Amniotic epithelial cell (primary cell): ENCODE measurements at regions not wholly inside any gene's neighbourhood (a gene's known extent, or its start where the extent isn't known, plus 50 kb on each side); places are given as distances from the start of the nearest gene placed in this dataset.
A peak's percentile ranks its signal among the peaks of the same experiment; 100 is the strongest.

ENCODE experiments used
- DNase-seq: peaks from one replicate; pipeline ENCODE4 v3.0.0-alpha.2; 2010; ENCODE audit warnings: low read depth

- DNase-seq: peak; percentile 3
Measured at GRCh38 chr1:115893545-115893944, 52.6 kb upstream of the NHLH2 start.

GRCh38 chr1:115898020-115898419 lies 57.1 kb upstream of the NHLH2 start:
- DNase-seq: no peak

GRCh38 chr1:115900856-115901255 lies 59.9 kb upstream of the NHLH2 start:
- DNase-seq: no peak

GRCh38 chr1:115906627-115907026 lies 65.7 kb upstream of the NHLH2 start:
- DNase-seq: no peak

- no peak for DNase-seq
Measured at GRCh38 chr1:115907092-115907491, 66.2 kb upstream of the NHLH2 start.

- DNase-seq: no peak
Measured at GRCh38 chr1:115908565-115909274, 67.6 kb upstream of the SLC22A15 start.

GRCh38 chr1:115910231-115910630 lies 66.1 kb upstream of the SLC22A15 start:
- no peak for DNase-seq

- no peak for DNase-seq
Measured at GRCh38 chr1:115911294-115911693, 65.0 kb upstream of the SLC22A15 start.

GRCh38 chr1:115912116-115912515 lies 64.2 kb upstream of the SLC22A15 start:
- no peak for DNase-seq

- DNase-seq: no peak
Measured at GRCh38 chr1:115922801-115923200, 53.5 kb upstream of the SLC22A15 start.

- no peak for DNase-seq
Measured at GRCh38 chr1:115924770-115925169, 51.5 kb upstream of the SLC22A15 start.

GRCh38 chr1:115925467-115925866 lies 50.8 kb upstream of the SLC22A15 start:
- no peak for DNase-seq
